ENCODE measurements at regions not wholly inside any gene's neighbourhood (a gene's known extent, or its start where the extent isn't known, plus 50 kb on each side); places are given as distances from the start of the nearest gene placed in this dataset.

GRCh38 chr18:28794459-28795245, 617.7 kb upstream of the CDH2 start:
- H4K20me1 ChIP-seq (ENCODE audit: control insufficient read depth, insufficient read depth, insufficient read length) = no peaks in the 10 kb centered on the region
- H4K91ac ChIP-seq (ENCODE audit: insufficient read length, low read depth, low read length) = no peak overlapping the region
- Mint-ChIP-seq H3K27me3 (ENCODE audit: low read depth) (no peaks in the 10 kb centered on the region), H3K4me3 (no peak overlapping the region), H3K27ac (no peak overlapping the region), H3K4me1 (peaks cover 0 to 2% of the 10 kb centered on the region in 2 experiments; a peak in 2 of 4 replicates), H3K9me3 (no peaks in the 10 kb centered on the region), H3K36me3 (ENCODE audit: insufficient read depth in 1 of 3, low read depth in 3 of 3) (no peaks in the 10 kb centered on the region)
- no peak overlapping the region for H3K14ac ChIP-seq (ENCODE audit: insufficient read depth, low read length)
- no peak overlapping the region for H3K18ac ChIP-seq (ENCODE audit: insufficient read length, low read depth, low read length)
- H4K8ac ChIP-seq (replicated peaks; ENCODE audit: insufficient read length, low read depth, low read length) = no peak overlapping the region
- H2BK5ac ChIP-seq (ENCODE audit: insufficient read length, low read length) = no peak overlapping the region
- no peaks in the 10 kb centered on the region for H3K27me3 ChIP-seq (ENCODE audit: insufficient read depth, low read length)
- H4K5ac ChIP-seq (ENCODE audit: insufficient read length, low read depth, low read length) = no peak overlapping the region
- DNase-seq = no peak
- no peak overlapping the region for H2BK12ac ChIP-seq (ENCODE audit: insufficient read length, low read depth, low read length)
- H2AK5ac ChIP-seq (ENCODE audit: insufficient read length, low read length) = no peak overlapping the region
- H3K23me2 ChIP-seq (ENCODE audit: insufficient read length, low read depth, low read length, poor library complexity, severe bottlenecking) = no peaks in the 10 kb centered on the region
- no peak overlapping the region for H3K4me2 ChIP-seq (ENCODE audit: insufficient read depth, insufficient read length, low read length)
- no peak overlapping the region for H3K56ac ChIP-seq (ENCODE audit: insufficient read length, low read depth, low read length)
- no CpG with 5 or more reads among the region's 5 CpGs for WGBS (ENCODE audit: extremely low coverage, insufficient read length, low lambda C conversion rate)
- no peak overlapping the region for H3K23ac ChIP-seq (ENCODE audit: insufficient read length, low read depth, low read length)
- H3K9me3 ChIP-seq (ENCODE audit: control insufficient read depth, low read depth, low read length) = no peaks in the 10 kb centered on the region
- H3K79me1 ChIP-seq (ENCODE audit: insufficient read depth, low read depth, low read length, poor library complexity, severe bottlenecking) = no peaks in the 10 kb centered on the region
- no peak overlapping the region for H2BK120ac ChIP-seq (ENCODE audit: low read depth, low read length, poor library complexity, severe bottlenecking)
- no peak overlapping the region for H3K4ac ChIP-seq (ENCODE audit: low read depth, low read length)
- no peak overlapping the region for H2AFZ ChIP-seq (ENCODE audit: low read length)
- TF ChIP-seq, protein P1, sequence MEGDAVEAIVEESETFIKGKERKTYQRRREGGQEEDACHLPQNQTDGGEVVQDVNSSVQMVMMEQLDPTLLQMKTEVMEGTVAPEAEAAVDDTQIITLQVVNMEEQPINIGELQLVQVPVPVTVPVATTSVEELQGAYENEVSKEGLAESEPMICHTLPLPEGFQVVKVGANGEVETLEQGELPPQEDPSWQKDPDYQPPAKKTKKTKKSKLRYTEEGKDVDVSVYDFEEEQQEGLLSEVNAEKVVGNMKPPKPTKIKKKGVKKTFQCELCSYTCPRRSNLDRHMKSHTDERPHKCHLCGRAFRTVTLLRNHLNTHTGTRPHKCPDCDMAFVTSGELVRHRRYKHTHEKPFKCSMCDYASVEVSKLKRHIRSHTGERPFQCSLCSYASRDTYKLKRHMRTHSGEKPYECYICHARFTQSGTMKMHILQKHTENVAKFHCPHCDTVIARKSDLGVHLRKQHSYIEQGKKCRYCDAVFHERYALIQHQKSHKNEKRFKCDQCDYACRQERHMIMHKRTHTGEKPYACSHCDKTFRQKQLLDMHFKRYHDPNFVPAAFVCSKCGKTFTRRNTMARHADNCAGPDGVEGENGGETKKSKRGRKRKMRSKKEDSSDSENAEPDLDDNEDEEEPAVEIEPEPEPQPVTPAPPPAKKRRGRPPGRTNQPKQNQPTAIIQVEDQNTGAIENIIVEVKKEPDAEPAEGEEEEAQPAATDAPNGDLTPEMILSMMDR (conservative IDR thresholded peaks at IDR 0.05) = no peak
- H3K27ac ChIP-seq (ENCODE audit: insufficient read length, low read depth, low read length) = no peak overlapping the region
- H3K79me2 ChIP-seq (ENCODE audit: insufficient read depth, low read length) = no peaks in the 10 kb centered on the region
- no peak overlapping the region for H3K9ac ChIP-seq (ENCODE audit: extremely low read depth, insufficient read length, low read length)
- no peaks in the 10 kb centered on the region for H3K4me1 ChIP-seq (ENCODE audit: insufficient read depth, low read length)
- no peak overlapping the region for H2BK20ac ChIP-seq (ENCODE audit: low read depth, low read length, poor library complexity, severe bottlenecking)
- H3T11ph ChIP-seq (ENCODE audit: low read length) = no peak overlapping the region
- no peak overlapping the region for H2BK15ac ChIP-seq (ENCODE audit: low read depth, low read length)
